K562 (cell line): ENCODE measurements at regions not wholly inside any gene's neighbourhood (a gene's known extent, or its start where the extent isn't known, plus 50 kb on each side); places are given as distances from the start of the nearest gene placed in this dataset.

Source experiments
- BRD9 ChIP-seq: fragments of 450-650 bp; IDR thresholded peaks from 2 replicates; pipeline ENCODE4 v1.6.1; 2018; ENCODE audit warnings: low read depth; ENCODE audit not compliant: partially characterized antibody
- CTCF ChIP-seq, 3 experiments: IDR thresholded peaks in 2 of 3; conservative IDR thresholded peaks in 1 of 3; 2 replicates each; pipeline ENCODE4 v1.5.1; 2011 to 2012; ENCODE audit warnings: low read length in 3 of 3, mild to moderate bottlenecking in 3 of 3, control low read depth in 2 of 3, improper control_type of control experiment in 1 of 3, inconsistent platforms in 1 of 3, low read depth in 1 of 3, mixed read lengths in 1 of 3, moderate library complexity in 1 of 3; ENCODE audit not compliant: insufficient read depth in 2 of 3
- EZH2 ChIP-seq: IDR thresholded peaks from 2 replicates; pipeline ENCODE4 v1.6.1; 2012; ENCODE audit warnings: low read depth, mild to moderate bottlenecking, inconsistent platforms, low read length, borderline replicate concordance
- GATA2 ChIP-seq: sonication (generic); formaldehyde crosslinking; IDR thresholded peaks from 2 replicates; pipeline ENCODE4 v1.4.0; 2020; ENCODE audit warnings: mild to moderate bottlenecking, missing genetic modification reagents
- OTX1 ChIP-seq: fragments of 450-650 bp; formaldehyde crosslinking; IDR thresholded peaks from 2 replicates; pipeline ENCODE4 v1.4.0; 2022; ENCODE audit warnings: mild to moderate bottlenecking
- POLR2AphosphoS5 ChIP-seq: IDR thresholded peaks from 2 replicates; pipeline ENCODE4 v1.6.1; 2011; ENCODE audit warnings: mild to moderate bottlenecking, low read depth, low read length, moderate library complexity; ENCODE audit not compliant: control insufficient read depth, insufficient read depth
- PYGO2 ChIP-seq: fragments of 450-650 bp; IDR thresholded peaks from 2 replicates; pipeline ENCODE4 v1.6.1; 2016; ENCODE audit warnings: mild to moderate bottlenecking, missing genetic modification characterization, moderate library complexity, missing compliant biosample characterization
- SP2 ChIP-seq: IDR thresholded peaks from 2 replicates; pipeline ENCODE4 v1.6.1; 2011; ENCODE audit warnings: mild to moderate bottlenecking, low read depth, low read length, moderate library complexity; ENCODE audit not compliant: poor library complexity, severe bottlenecking; ENCODE audit errors: extremely low read depth
- ZBTB7A ChIP-seq: IDR thresholded peaks from 2 replicates; pipeline ENCODE4 v1.6.1; 2011; ENCODE audit warnings: low read depth, mild to moderate bottlenecking, low read length, moderate library complexity, borderline replicate concordance; ENCODE audit not compliant: control insufficient read depth
- ZNF121 ChIP-seq: sonication (generic); formaldehyde crosslinking; conservative IDR thresholded peaks from 2 replicates; pipeline ENCODE4 v1.8.0; 2022; ENCODE audit warnings: missing genetic modification reagents
- ZNF785 ChIP-seq: fragments of 250-450 bp; sonication (Bioruptor Pico); IDR thresholded peaks from 2 replicates; pipeline ENCODE4 v1.4.0; 2020; ENCODE audit warnings: mild to moderate bottlenecking

- no peak for TF ChIP-seq CTCF (IDR thresholded peaks at IDR 0.05 in 2 of 3, conservative IDR thresholded peaks at IDR 0.05 in 1 of 3; ENCODE audit: insufficient read depth in 2 of 3, low read depth in 1 of 3, low read length in 3 of 3)
- no peak for TF ChIP-seq PYGO2 (tag)
- no peak for TF ChIP-seq EZH2
- TF ChIP-seq ZNF785 (CRISPR knock-in tag), result no peak
- no peak for TF ChIP-seq ZBTB7A
- TF ChIP-seq ZNF121 (CRISPR knock-in tag), result no peak
- no peak for TF ChIP-seq GATA2 (CRISPR knock-in tag)
- TF ChIP-seq POLR2AphosphoS5, result no peak
- TF ChIP-seq SP2, result no peak
- TF ChIP-seq BRD9, result no peak
- no peak for TF ChIP-seq OTX1 (CRISPR knock-in tag)
Measured at GRCh38 chr18:30405038-30405437, 637.5 kb downstream of the DSC3 start.
